Neural progenitor cell (in vitro differentiated cells): ENCODE measurements at regions not wholly inside any gene's neighbourhood (a gene's known extent, or its start where the extent isn't known, plus 50 kb on each side); places are given as distances from the start of the nearest gene placed in this dataset.

ENCODE experiments used
- DNase-seq: peaks from one replicate; pipeline ENCODE4 v3.0.0-alpha.2; 2016; ENCODE audit warnings: low spot score
- H2AFZ ChIP-seq: fragments of 200-600 bp; sonication (generic); replicated peaks from 2 replicates; pipeline ENCODE4 v1.6.1; 2016; ENCODE audit warnings: antibody characterized with exemption
- H3F3A ChIP-seq: fragments of 200-600 bp; sonication (generic); 2 replicates; pipeline ENCODE4 v1.6.1; 2016; ENCODE audit warnings: antibody characterized with exemption, low read depth
- H3K27ac ChIP-seq: fragments of 200-600 bp; sonication (generic); 2 replicates; pipeline ENCODE4 v1.5.1; 2016; ENCODE audit warnings: mild to moderate bottlenecking
- H3K27me3 ChIP-seq: fragments of 200-600 bp; sonication (generic); 2 replicates; pipeline ENCODE4 v1.6.1; 2016; ENCODE audit warnings: mild to moderate bottlenecking, moderate library complexity
- H3K36me3 ChIP-seq: fragments of 200-600 bp; sonication (generic); 2 replicates; pipeline ENCODE4 v1.5.1; 2016
- H3K4me1 ChIP-seq: fragments of 200-600 bp; sonication (generic); 2 replicates; pipeline ENCODE4 v1.6.1; 2016; ENCODE audit warnings: mixed run types
- H3K4me2 ChIP-seq: fragments of 200-600 bp; sonication (generic); 2 replicates; pipeline ENCODE4 v1.6.1; 2016
- H3K4me3 ChIP-seq: fragments of 200-600 bp; sonication (generic); 2 replicates; pipeline ENCODE4 v1.5.1; 2016
- H3K79me2 ChIP-seq: fragments of 200-600 bp; sonication (generic); 2 replicates; pipeline ENCODE4 v1.6.1; 2016; ENCODE audit warnings: low read depth
- H3K9ac ChIP-seq: fragments of 200-600 bp; sonication (generic); 2 replicates; pipeline ENCODE4 v1.6.1; 2016
- H3K9me3 ChIP-seq: fragments of 200-600 bp; sonication (generic); 2 replicates; pipeline ENCODE4 v1.5.1; 2016; ENCODE audit warnings: low read depth
- H4K20me1 ChIP-seq: fragments of 200-600 bp; sonication (generic); 2 replicates; pipeline ENCODE4 v1.6.1; 2016; ENCODE audit warnings: low read depth
- H3K27ac Mint-ChIP-seq: 3 replicates; pipeline ENCODE4 v1.8.0; 2021; ENCODE audit warnings: mixed read lengths
- H3K27me3 Mint-ChIP-seq: 2 replicates; pipeline ENCODE4 v1.8.0; 2022; ENCODE audit warnings: low read depth, mild to moderate bottlenecking, inconsistent platforms, moderate library complexity, mixed read lengths; ENCODE audit not compliant: insufficient read depth
- H3K36me3 Mint-ChIP-seq: 3 replicates; pipeline ENCODE4 v1.8.0; 2021; ENCODE audit warnings: mixed read lengths
- H3K4me1 Mint-ChIP-seq: 3 replicates; pipeline ENCODE4 v1.8.0; 2021; ENCODE audit warnings: mixed read lengths
- H3K4me3 Mint-ChIP-seq: 3 replicates; pipeline ENCODE4 v1.8.0; 2021; ENCODE audit warnings: mild to moderate bottlenecking, moderate library complexity, mixed read lengths
- H3K9me3 Mint-ChIP-seq: 3 replicates; pipeline ENCODE4 v1.8.0; 2020; ENCODE audit warnings: mixed read lengths
- EZH2 ChIP-seq: fragments of 200-600 bp; sonication (generic); IDR thresholded peaks from 2 replicates; pipeline ENCODE4 v1.6.1; 2017; ENCODE audit warnings: antibody characterized with exemption, mild to moderate bottlenecking, moderate library complexity
- EZH2phosphoT487 ChIP-seq: fragments of 200-600 bp; sonication (generic); IDR thresholded peaks from 2 replicates; pipeline ENCODE4 v1.6.1; 2017; ENCODE audit warnings: antibody characterized with exemption
- TF ChIP-seq, protein P1 (sequence below): fragments of 200-600 bp; sonication (generic); IDR thresholded peaks from 2 replicates; pipeline ENCODE4 v1.5.1; 2017; ENCODE audit warnings: antibody characterized with exemption, mild to moderate bottlenecking

DNA sequence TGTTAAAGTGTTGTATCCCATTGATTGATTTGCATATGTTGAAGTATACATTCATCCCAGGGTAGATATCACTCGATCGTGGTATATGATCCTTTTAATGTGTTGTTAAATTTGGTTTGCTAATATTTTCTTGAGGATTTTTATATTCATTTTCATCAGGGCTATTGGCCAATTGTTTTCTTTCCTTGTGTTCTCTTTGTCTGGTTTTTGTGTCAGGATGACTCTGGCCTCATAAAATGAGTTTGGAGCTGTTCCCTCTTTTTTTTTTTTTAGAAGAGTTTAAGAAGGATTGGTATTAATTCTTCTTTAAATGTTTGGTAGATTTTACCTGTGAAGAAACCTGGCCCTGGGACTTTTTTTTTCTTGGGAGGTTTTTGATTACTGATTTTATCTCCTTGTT, 303.5 kb upstream of the RTL1 start:
- H3K4me1 ChIP-seq, result no peaks in the 10 kb centered on the region
- no peak for DNase-seq
- Mint-ChIP-seq H3K36me3 (peaks cover 5% of the 10 kb centered on the region), H3K4me1 (no peaks in the 10 kb centered on the region), H3K4me3 (no peak overlapping the region), H3K9me3 (peaks cover 50% of the 10 kb centered on the region), H3K27ac (no peak overlapping the region), H3K27me3 (peaks cover 2% of the 10 kb centered on the region)
- H3K9me3 ChIP-seq, result no peaks in the 10 kb centered on the region
- no peaks in the 10 kb centered on the region for H3K36me3 ChIP-seq
- H2AFZ ChIP-seq, result no peak overlapping the region
- no peaks in the 10 kb centered on the region for H3K27me3 ChIP-seq
- no peak overlapping the region for H3K9ac ChIP-seq
- H4K20me1 ChIP-seq, result no peaks in the 10 kb centered on the region
- TF ChIP-seq EZH2 (no peak), EZH2phosphoT487 (no peak)
- TF ChIP-seq, protein P1, sequence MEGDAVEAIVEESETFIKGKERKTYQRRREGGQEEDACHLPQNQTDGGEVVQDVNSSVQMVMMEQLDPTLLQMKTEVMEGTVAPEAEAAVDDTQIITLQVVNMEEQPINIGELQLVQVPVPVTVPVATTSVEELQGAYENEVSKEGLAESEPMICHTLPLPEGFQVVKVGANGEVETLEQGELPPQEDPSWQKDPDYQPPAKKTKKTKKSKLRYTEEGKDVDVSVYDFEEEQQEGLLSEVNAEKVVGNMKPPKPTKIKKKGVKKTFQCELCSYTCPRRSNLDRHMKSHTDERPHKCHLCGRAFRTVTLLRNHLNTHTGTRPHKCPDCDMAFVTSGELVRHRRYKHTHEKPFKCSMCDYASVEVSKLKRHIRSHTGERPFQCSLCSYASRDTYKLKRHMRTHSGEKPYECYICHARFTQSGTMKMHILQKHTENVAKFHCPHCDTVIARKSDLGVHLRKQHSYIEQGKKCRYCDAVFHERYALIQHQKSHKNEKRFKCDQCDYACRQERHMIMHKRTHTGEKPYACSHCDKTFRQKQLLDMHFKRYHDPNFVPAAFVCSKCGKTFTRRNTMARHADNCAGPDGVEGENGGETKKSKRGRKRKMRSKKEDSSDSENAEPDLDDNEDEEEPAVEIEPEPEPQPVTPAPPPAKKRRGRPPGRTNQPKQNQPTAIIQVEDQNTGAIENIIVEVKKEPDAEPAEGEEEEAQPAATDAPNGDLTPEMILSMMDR, result no peak
- H3K4me2 ChIP-seq, result no peak overlapping the region
- H3K79me2 ChIP-seq, result no peaks in the 10 kb centered on the region
- no peak overlapping the region for H3K27ac ChIP-seq
- no peaks in the 10 kb centered on the region for H3F3A ChIP-seq
- no peak overlapping the region for H3K4me3 ChIP-seq

DNA sequence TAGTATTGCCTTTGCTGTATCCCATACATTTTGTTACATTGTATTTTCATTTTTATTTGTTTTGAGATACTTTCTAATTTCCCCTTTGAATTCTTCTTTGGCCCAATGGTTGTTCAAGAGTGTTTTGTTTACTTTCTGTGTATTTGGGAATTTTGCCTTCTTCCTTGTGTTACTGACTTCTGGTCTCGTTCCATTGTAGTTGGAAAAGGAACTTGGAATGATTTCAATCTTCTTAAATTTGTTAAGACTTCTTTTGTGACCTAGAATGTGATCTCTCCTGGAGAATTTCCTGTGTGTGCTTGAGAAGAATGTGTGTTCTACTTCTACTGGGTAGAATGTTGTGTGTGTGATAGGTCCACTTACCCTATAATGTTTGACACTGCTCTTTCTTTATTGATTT, 304.4 kb upstream of the RTL1 start:
- Mint-ChIP-seq H3K4me1 (no peaks in the 10 kb centered on the region), H3K27me3 (peaks cover 2% of the 10 kb centered on the region), H3K9me3 (peaks cover 51% of the 10 kb centered on the region), H3K36me3 (peaks cover 5% of the 10 kb centered on the region), H3K27ac (no peak overlapping the region), H3K4me3 (no peak overlapping the region)
- H3F3A ChIP-seq, result no peaks in the 10 kb centered on the region
- no peaks in the 10 kb centered on the region for H3K36me3 ChIP-seq
- H3K79me2 ChIP-seq, result no peaks in the 10 kb centered on the region
- no peaks in the 10 kb centered on the region for H4K20me1 ChIP-seq
- H3K27me3 ChIP-seq, result no peaks in the 10 kb centered on the region
- no peak overlapping the region for H3K27ac ChIP-seq
- H3K4me2 ChIP-seq, result no peak overlapping the region
- no peak overlapping the region for H3K4me3 ChIP-seq
- H3K9me3 ChIP-seq, result no peaks in the 10 kb centered on the region
- TF ChIP-seq EZH2, result no peak
- no peak for TF ChIP-seq EZH2phosphoT487
- TF ChIP-seq, protein P1, result no peak
- no peak for DNase-seq
- no peaks in the 10 kb centered on the region for H3K4me1 ChIP-seq
- no peak overlapping the region for H2AFZ ChIP-seq
- no peak overlapping the region for H3K9ac ChIP-seq

DNA sequence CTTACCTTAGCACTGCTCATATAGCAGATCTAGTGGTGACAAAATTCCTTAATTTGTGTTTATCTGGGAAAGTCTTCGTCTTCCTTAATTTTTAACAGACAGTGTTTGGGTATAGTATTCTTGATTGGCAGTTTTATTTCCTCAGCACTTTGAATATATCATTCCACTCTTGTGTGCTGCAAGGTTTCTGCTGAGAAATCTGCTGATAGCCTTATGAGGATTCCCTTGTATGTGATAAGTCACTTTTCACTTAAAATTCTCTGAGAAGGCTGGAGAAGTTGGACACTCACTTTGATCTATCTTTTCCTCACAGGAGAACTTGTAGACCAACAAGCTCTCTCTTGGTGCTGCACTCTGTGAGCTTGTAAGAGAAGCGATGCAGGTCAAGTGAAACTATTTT, 306.1 kb upstream of the RTL1 start:
- Histone ChIP-seq H3K27ac (no peak overlapping the region), H3F3A (no peaks in the 10 kb centered on the region), H4K20me1 (no peaks in the 10 kb centered on the region), H3K4me1 (no peaks in the 10 kb centered on the region), H3K4me2 (no peak overlapping the region), H3K9me3 (no peaks in the 10 kb centered on the region), H2AFZ (no peak overlapping the region), H3K27me3 (no peaks in the 10 kb centered on the region), H3K36me3 (no peaks in the 10 kb centered on the region), H3K4me3 (no peak overlapping the region), H3K79me2 (no peaks in the 10 kb centered on the region), H3K9ac (no peak overlapping the region)
- TF ChIP-seq, protein P1, result no peak
- no peak for TF ChIP-seq EZH2
- no peak for TF ChIP-seq EZH2phosphoT487
- H3K4me3 Mint-ChIP-seq, result no peak overlapping the region
- H3K36me3 Mint-ChIP-seq, result peaks cover 3% of the 10 kb centered on the region
- no peaks in the 10 kb centered on the region for H3K4me1 Mint-ChIP-seq
- H3K9me3 Mint-ChIP-seq, result peaks cover 48% of the 10 kb centered on the region
- no peak overlapping the region for H3K27ac Mint-ChIP-seq
- no peak for DNase-seq
- H3K27me3 Mint-ChIP-seq, result no peaks in the 10 kb centered on the region

DNA sequence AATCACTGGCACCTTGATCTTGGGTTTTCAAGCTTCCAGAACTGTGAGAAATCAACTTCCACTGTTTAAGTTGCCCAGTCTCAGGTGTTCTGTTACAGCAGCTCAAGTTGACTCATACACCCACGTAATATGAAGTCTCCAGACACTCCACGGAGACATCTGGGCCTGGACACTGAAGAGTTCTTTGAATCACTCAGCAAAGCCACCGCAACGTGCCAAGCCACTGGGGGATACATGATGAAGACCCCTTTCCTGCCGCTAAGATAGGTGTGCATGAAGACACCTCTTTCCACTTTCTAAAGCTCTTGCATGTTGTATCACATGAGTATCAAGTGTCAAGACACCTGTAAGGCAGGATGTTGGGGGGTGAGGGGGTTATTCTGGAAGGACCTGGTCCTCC, 311.7 kb upstream of the RTL1 start:
- H3F3A ChIP-seq, result no peaks in the 10 kb centered on the region
- H3K79me2 ChIP-seq, result no peaks in the 10 kb centered on the region
- no peaks in the 10 kb centered on the region for H3K9me3 ChIP-seq
- H3K27me3 ChIP-seq, result no peaks in the 10 kb centered on the region
- no peak overlapping the region for H2AFZ ChIP-seq
- H3K4me1 ChIP-seq, result no peaks in the 10 kb centered on the region
- H3K36me3 ChIP-seq, result no peaks in the 10 kb centered on the region
- H3K4me2 ChIP-seq, result no peak overlapping the region
- TF ChIP-seq EZH2phosphoT487 (no peak), EZH2 (no peak)
- TF ChIP-seq, protein P1, result no peak
- no peak overlapping the region for H3K27ac ChIP-seq
- Mint-ChIP-seq H3K27me3 (peaks cover 7% of the 10 kb centered on the region), H3K9me3 (peaks cover 34% of the 10 kb centered on the region), H3K4me3 (no peak overlapping the region), H3K27ac (no peak overlapping the region), H3K36me3 (peaks cover 3% of the 10 kb centered on the region), H3K4me1 (peaks cover 6% of the 10 kb centered on the region)
- H3K4me3 ChIP-seq, result no peak overlapping the region
- no peaks in the 10 kb centered on the region for H4K20me1 ChIP-seq
- H3K9ac ChIP-seq, result no peak overlapping the region
- peak; percentile 1 for DNase-seq
